Hepatocyte (in vitro differentiated cells): ENCODE measurements at regions not wholly inside any gene's neighbourhood (a gene's known extent, or its start where the extent isn't known, plus 50 kb on each side); places are given as distances from the start of the nearest gene placed in this dataset.

Experiments
- DNase-seq: peaks from one replicate; pipeline ENCODE4 v3.0.0-alpha.2; 2016; ENCODE audit warnings: low spot score
- H2AFZ ChIP-seq: fragments of 200-600 bp; sonication (generic); 2 replicates; pipeline ENCODE4 v1.6.0; 2016; ENCODE audit warnings: antibody characterized with exemption, mild to moderate bottlenecking
- H3K27ac ChIP-seq: fragments of 200-600 bp; sonication (generic); 2 replicates; pipeline ENCODE4 v1.5.1; 2016; ENCODE audit warnings: mild to moderate bottlenecking
- H3K27me3 ChIP-seq: fragments of 200-600 bp; sonication (generic); 2 replicates; pipeline ENCODE4 v1.6.1; 2016
- H3K36me3 ChIP-seq: fragments of 200-600 bp; sonication (generic); replicated peaks from 2 replicates; pipeline ENCODE4 v1.5.1; 2016; ENCODE audit warnings: low read depth; ENCODE audit not compliant: insufficient read depth
- H3K4me1 ChIP-seq: fragments of 200-600 bp; sonication (generic); 2 replicates; pipeline ENCODE4 v1.5.1; 2016; ENCODE audit warnings: mild to moderate bottlenecking, moderate library complexity; ENCODE audit not compliant: insufficient read depth
- H3K4me2 ChIP-seq: fragments of 200-600 bp; sonication (generic); 2 replicates; pipeline ENCODE4 v1.6.0; 2016
- H3K4me3 ChIP-seq: fragments of 200-600 bp; sonication (generic); 2 replicates; pipeline ENCODE4 v1.5.1; 2016; ENCODE audit warnings: mild to moderate bottlenecking
- H3K79me2 ChIP-seq: fragments of 200-600 bp; sonication (generic); 2 replicates; pipeline ENCODE4 v1.6.0; 2017; ENCODE audit warnings: mild to moderate bottlenecking
- H3K9me2 ChIP-seq: fragments of 200-600 bp; sonication (generic); replicated peaks from 2 replicates; pipeline ENCODE4 v1.6.0; 2017; ENCODE audit warnings: mild to moderate bottlenecking; ENCODE audit not compliant: insufficient read depth
- H3K9me3 ChIP-seq: fragments of 200-600 bp; sonication (generic); 2 replicates; pipeline ENCODE4 v1.5.1; 2016; ENCODE audit warnings: low read depth, mild to moderate bottlenecking
- H4K20me1 ChIP-seq: fragments of 200-600 bp; sonication (generic); 2 replicates; pipeline ENCODE4 v1.6.0; 2016; ENCODE audit warnings: mild to moderate bottlenecking; ENCODE audit not compliant: insufficient read depth, poor library complexity, severe bottlenecking
- EZH2 ChIP-seq: fragments of 200-600 bp; sonication (generic); IDR thresholded peaks from 2 replicates; pipeline ENCODE4 v1.6.1; 2016; ENCODE audit warnings: antibody characterized with exemption, mild to moderate bottlenecking, borderline replicate concordance
- EZH2phosphoT487 ChIP-seq: fragments of 200-600 bp; sonication (generic); IDR thresholded peaks from one replicate; pipeline ENCODE4 v1.6.1; 2018; ENCODE audit warnings: antibody characterized with exemption, mild to moderate bottlenecking, low read depth, moderate library complexity; ENCODE audit not compliant: unreplicated experiment, severe bottlenecking
- WGBS: methylation state at CpG from one replicate; pipeline ENCODE4 v1.1.6; 2016; ENCODE audit warnings: low lambda C conversion rate; ENCODE audit errors: missing lambda C conversion rate; 5-methylcytosine and 5-hydroxymethylcytosine counted together
- TF ChIP-seq, protein P1 (sequence below): fragments of 200-600 bp; sonication (generic); IDR thresholded peaks from 2 replicates; pipeline ENCODE4 v1.5.1; 2016; ENCODE audit warnings: antibody characterized with exemption, mild to moderate bottlenecking; ENCODE audit not compliant: poor library complexity

DNA sequence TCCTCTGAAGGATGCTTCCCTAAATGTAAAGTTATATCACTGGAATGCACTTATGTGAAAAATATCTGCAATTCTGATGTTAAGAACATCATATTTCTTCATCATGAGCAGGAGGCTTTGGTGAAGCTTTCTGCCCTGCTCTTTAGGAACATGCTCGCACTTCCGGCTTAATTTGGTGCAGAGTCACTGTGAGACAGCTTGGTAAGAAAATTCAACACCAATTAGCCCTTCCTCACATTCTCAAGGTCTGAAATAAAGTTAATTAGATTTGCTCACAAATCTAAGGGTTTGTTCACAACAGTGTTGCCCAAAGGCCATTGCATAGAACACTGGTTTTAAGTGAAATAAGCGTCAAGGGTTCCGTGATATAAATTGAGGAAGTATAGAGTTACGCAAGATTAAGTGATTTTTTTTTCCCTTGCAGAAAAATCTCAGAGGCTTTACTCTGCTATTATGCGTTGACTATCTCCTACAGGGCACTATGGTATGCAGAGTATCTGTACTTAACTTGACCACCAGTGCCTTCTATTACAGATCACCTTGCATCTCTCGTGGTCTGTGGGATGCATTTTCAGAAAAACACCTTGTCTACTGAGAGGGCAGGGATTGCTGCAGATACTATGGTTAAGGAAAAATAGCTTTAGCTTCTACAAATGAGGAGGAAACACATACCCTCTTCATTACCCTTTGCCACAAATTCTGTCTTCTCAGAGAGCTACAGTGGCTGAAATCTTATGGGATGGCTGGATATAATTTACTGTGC, 953.9 kb downstream of the TYW1 start:
- H3K4me1 ChIP-seq, result no peaks in the 10 kb centered on the region
- no peak overlapping the region for H3K27ac ChIP-seq
- no peaks in the 10 kb centered on the region for H3K9me3 ChIP-seq
- H3K27me3 ChIP-seq, result no peaks in the 10 kb centered on the region
- WGBS, result 72% methylated on average over 7 of the region's 7 CpGs
- no peak overlapping the region for H2AFZ ChIP-seq
- no peaks in the 10 kb centered on the region for H3K36me3 ChIP-seq
- no peaks in the 10 kb centered on the region for H3K9me2 ChIP-seq
- H4K20me1 ChIP-seq, result no peaks in the 10 kb centered on the region
- no peak for TF ChIP-seq EZH2
- TF ChIP-seq, protein P1, sequence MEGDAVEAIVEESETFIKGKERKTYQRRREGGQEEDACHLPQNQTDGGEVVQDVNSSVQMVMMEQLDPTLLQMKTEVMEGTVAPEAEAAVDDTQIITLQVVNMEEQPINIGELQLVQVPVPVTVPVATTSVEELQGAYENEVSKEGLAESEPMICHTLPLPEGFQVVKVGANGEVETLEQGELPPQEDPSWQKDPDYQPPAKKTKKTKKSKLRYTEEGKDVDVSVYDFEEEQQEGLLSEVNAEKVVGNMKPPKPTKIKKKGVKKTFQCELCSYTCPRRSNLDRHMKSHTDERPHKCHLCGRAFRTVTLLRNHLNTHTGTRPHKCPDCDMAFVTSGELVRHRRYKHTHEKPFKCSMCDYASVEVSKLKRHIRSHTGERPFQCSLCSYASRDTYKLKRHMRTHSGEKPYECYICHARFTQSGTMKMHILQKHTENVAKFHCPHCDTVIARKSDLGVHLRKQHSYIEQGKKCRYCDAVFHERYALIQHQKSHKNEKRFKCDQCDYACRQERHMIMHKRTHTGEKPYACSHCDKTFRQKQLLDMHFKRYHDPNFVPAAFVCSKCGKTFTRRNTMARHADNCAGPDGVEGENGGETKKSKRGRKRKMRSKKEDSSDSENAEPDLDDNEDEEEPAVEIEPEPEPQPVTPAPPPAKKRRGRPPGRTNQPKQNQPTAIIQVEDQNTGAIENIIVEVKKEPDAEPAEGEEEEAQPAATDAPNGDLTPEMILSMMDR, result no peak
- TF ChIP-seq EZH2phosphoT487, result no peak
- no peak for DNase-seq
- no peak overlapping the region for H3K4me3 ChIP-seq
- H3K4me2 ChIP-seq, result no peak overlapping the region
- H3K79me2 ChIP-seq, result no peaks in the 10 kb centered on the region

DNA sequence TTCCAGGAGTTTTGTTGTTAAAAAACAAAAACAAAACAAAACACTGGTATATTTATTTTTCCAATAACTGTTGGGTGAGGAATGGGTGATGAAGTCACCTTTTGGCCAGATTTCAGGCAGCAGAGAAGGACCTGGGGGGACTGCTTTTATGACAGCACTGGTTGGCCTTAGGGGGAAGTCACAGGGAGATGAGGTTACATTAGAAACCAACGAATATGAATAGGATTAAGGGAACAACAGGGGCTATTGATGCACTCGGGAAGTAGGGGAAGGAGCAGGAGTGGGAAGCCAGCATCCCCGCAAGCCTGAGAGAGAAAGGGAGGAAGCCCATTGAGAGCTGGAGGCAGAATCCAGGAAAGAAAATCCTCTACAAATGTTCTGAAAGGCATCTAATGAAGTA, 958.4 kb downstream of the TYW1 start:
- Histone ChIP-seq H3K79me2 (no peaks in the 10 kb centered on the region), H3K9me3 (no peaks in the 10 kb centered on the region), H4K20me1 (no peaks in the 10 kb centered on the region), H3K9me2 (no peaks in the 10 kb centered on the region), H3K27me3 (no peaks in the 10 kb centered on the region), H3K4me3 (no peak overlapping the region), H3K36me3 (no peaks in the 10 kb centered on the region), H3K27ac (no peak overlapping the region), H3K4me2 (no peak overlapping the region), H3K4me1 (no peaks in the 10 kb centered on the region), H2AFZ (no peak overlapping the region)
- 51% methylated on average over 3 of the region's 3 CpGs for WGBS
- TF ChIP-seq EZH2phosphoT487 (no peak), EZH2 (no peak)
- TF ChIP-seq, protein P1, result no peak
- no peak for DNase-seq

DNA sequence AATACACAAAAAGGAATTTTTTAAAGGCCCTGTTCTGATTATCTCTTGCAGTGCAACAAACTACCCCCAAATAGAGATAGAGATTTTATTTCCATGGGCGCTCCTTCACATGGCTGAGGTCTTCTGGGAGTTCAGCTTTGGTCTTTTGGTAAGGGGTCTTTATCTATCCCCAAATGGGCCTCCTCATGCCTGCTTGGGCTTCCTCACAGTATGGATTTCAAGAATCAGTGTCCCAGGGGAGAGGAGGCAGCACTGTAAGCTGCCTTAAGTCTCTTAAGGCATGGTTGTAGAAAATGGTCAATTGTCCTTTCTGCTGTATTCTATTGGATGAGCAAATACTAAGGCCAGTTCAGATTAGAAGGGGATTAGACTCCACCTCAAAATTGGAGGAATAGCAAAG, 966.2 kb downstream of the TYW1 start:
- no peaks in the 10 kb centered on the region for H4K20me1 ChIP-seq
- TF ChIP-seq, protein P1, result no peak
- TF ChIP-seq EZH2 (no peak), EZH2phosphoT487 (no peak)
- no peak for DNase-seq

More for the DNA sequence above, 966.2 kb downstream of the TYW1 start:
- Histone ChIP-seq H3K4me2 (no peak overlapping the region), H3K9me2 (no peaks in the 10 kb centered on the region), H3K36me3 (no peaks in the 10 kb centered on the region), H3K27me3 (no peaks in the 10 kb centered on the region), H3K9me3 (no peaks in the 10 kb centered on the region), H3K27ac (no peak overlapping the region), H3K4me1 (no peaks in the 10 kb centered on the region), H3K4me3 (no peak overlapping the region), H3K79me2 (no peaks in the 10 kb centered on the region), H2AFZ (no peak overlapping the region)
- 96% methylated on average over 1 of the region's 1 CpG for WGBS
